ENCODE measurements at regions not wholly inside any gene's neighbourhood (a gene's known extent, or its start where the extent isn't known, plus 50 kb on each side); places are given as distances from the start of the nearest gene placed in this dataset.

DNA sequence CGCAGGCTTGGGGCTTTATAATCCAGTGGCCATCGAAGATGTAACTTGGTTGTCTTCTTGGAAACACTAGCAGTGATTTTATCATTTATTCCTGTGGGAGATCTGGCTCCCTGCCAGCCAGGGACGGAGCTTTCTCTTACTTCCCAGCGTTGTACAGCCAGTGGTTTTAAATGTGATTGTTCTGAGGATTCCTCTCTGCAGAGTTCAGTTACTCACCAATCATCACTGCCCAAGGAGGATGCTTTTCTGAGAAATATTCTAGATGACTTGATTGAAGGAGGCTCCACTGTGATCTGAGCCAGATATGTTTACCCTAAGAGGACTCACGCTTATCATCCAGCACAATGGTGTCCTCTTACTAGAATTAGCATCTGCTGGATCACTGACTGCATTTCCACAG is 744.3 kb downstream of the RNF144A start:
- H3K36me3 Mint-ChIP-seq (ENCODE audit: low read depth): no peaks in the 10 kb centered on the region
- no peak overlapping the region for H3K4me3 Mint-ChIP-seq
- CTCF ChIA-PET: no interaction called here
- ATAC-seq (ENCODE audit: low read depth): no peak
- no peaks in the 10 kb centered on the region for H3K9me3 Mint-ChIP-seq
- peaks cover 2% of the 10 kb centered on the region for H3K4me1 Mint-ChIP-seq
- no peak overlapping the region for H3K27ac Mint-ChIP-seq
- peaks cover 3% of the 10 kb centered on the region for H3K27me3 Mint-ChIP-seq
- no peak for DNase-seq
- POLR2A ChIA-PET: no interaction called here
- TF ChIP-seq, protein P1, sequence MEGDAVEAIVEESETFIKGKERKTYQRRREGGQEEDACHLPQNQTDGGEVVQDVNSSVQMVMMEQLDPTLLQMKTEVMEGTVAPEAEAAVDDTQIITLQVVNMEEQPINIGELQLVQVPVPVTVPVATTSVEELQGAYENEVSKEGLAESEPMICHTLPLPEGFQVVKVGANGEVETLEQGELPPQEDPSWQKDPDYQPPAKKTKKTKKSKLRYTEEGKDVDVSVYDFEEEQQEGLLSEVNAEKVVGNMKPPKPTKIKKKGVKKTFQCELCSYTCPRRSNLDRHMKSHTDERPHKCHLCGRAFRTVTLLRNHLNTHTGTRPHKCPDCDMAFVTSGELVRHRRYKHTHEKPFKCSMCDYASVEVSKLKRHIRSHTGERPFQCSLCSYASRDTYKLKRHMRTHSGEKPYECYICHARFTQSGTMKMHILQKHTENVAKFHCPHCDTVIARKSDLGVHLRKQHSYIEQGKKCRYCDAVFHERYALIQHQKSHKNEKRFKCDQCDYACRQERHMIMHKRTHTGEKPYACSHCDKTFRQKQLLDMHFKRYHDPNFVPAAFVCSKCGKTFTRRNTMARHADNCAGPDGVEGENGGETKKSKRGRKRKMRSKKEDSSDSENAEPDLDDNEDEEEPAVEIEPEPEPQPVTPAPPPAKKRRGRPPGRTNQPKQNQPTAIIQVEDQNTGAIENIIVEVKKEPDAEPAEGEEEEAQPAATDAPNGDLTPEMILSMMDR (IDR thresholded peaks at IDR 0.05): no peak
- intact Hi-C loops (cut with micrococcal nuclease): no loop called here

DNA sequence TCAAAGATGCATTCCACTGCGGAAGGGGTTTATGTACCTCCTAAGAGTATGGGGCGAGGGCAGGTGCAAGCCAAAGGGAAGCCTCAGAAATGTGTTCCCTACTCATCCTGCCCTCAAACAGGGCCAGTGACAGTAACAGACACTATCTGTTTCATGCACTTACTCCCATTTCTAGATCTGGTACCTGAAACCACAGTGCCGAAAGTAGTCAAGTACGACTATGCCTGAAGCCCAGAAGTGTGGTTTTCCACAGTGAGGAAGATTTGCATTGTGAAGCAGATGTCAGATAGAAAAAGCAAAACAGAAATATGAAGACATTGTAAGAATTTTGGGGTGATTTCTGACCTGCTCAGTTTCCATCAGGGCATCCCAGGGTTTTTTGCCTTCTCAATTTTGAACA is 748.7 kb downstream of the RNF144A start:
- Mint-ChIP-seq H3K4me3 (no peak overlapping the region), H3K4me1 (no peaks in the 10 kb centered on the region), H3K9me3 (no peaks in the 10 kb centered on the region), H3K27ac (no peak overlapping the region), H3K36me3 (ENCODE audit: low read depth) (no peaks in the 10 kb centered on the region), H3K27me3 (peaks cover 1% of the 10 kb centered on the region)
- DNase-seq (no peak), ATAC-seq (ENCODE audit: low read depth) (no peak)
- intact Hi-C loops (cut with micrococcal nuclease): no loop called here
- ChIA-PET POLR2A (no interaction called here), CTCF (no interaction called here)
- TF ChIP-seq, protein P1 (IDR thresholded peaks at IDR 0.05): no peak

DNA sequence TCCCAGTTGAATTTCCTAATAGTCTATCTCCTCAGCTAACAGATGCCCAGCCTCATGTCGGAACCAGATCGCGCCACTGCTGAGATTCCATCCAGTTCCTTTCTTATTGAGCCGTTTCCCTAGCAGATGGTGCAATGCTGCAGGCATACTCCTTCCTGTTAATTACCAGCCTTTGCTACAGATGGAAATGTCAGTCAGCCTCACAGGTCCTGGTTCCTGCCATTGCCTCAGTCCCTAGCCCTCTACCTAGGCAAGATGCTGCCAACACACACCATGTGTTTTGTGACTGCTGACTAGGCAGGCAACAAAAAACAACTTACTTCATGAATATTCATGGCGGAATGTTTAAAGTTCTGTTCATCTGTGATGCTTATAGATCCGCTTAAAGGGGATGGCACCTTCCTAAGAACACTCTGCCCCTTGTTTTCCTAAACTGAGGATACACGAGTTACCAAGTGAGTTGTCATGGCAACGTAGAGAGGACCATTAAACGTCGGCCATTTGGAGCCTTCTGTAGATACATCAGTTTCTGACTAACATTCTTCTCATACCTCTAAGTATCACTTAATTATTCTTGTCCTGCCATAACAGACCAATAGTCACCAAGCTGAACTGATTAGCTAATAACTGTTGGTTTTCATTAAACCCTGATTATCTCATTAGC is 749.5 kb downstream of the RNF144A start:
- DNase-seq: no peak
- Mint-ChIP-seq H3K9me3 (no peaks in the 10 kb centered on the region), H3K36me3 (ENCODE audit: low read depth) (no peaks in the 10 kb centered on the region), H3K27me3 (no peaks in the 10 kb centered on the region), H3K4me3 (no peak overlapping the region), H3K27ac (no peak overlapping the region), H3K4me1 (no peaks in the 10 kb centered on the region)
- ChIA-PET CTCF (no interaction called here), POLR2A (no interaction called here)
- TF ChIP-seq, protein P1 (IDR thresholded peaks at IDR 0.05): no peak
- intact Hi-C loops (cut with micrococcal nuclease): no loop called here
- no peak for ATAC-seq (ENCODE audit: low read depth)

DNA sequence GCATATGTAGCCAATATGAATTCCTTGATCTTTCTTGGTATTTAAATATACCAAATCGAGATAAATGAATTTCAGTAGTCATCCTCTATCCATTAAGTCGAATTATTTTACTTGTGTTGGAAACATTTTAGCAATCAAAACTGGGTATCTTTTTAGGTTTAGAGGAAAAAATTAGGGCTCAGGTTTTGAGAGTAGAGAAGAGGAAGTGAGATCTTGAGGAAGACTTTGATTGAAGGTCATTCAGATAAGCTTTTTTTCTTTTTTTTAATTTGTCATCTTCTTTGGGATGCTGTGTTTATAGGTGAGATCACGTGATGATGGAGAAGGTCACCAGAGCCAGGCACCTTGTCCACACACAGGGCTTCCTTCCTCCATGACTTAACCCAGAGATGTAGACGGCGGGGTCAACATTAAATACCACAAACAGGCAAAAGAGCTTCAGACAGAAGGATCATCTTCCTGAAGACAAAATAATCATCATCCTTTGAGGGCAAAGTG is 750.1 kb downstream of the RNF144A start:
- TF ChIP-seq, protein P1 (IDR thresholded peaks at IDR 0.05): no peak
- Mint-ChIP-seq H3K27me3 (peaks cover 3% of the 10 kb centered on the region), H3K9me3 (no peaks in the 10 kb centered on the region), H3K4me3 (no peak overlapping the region), H3K4me1 (no peaks in the 10 kb centered on the region), H3K27ac (no peak overlapping the region), H3K36me3 (ENCODE audit: low read depth) (no peaks in the 10 kb centered on the region)
- ChIA-PET POLR2A (no interaction called here), CTCF (no interaction called here)
- ATAC-seq (ENCODE audit: low read depth): no peak
- intact Hi-C loops (cut with micrococcal nuclease): no loop called here
- no peak for DNase-seq

DNA sequence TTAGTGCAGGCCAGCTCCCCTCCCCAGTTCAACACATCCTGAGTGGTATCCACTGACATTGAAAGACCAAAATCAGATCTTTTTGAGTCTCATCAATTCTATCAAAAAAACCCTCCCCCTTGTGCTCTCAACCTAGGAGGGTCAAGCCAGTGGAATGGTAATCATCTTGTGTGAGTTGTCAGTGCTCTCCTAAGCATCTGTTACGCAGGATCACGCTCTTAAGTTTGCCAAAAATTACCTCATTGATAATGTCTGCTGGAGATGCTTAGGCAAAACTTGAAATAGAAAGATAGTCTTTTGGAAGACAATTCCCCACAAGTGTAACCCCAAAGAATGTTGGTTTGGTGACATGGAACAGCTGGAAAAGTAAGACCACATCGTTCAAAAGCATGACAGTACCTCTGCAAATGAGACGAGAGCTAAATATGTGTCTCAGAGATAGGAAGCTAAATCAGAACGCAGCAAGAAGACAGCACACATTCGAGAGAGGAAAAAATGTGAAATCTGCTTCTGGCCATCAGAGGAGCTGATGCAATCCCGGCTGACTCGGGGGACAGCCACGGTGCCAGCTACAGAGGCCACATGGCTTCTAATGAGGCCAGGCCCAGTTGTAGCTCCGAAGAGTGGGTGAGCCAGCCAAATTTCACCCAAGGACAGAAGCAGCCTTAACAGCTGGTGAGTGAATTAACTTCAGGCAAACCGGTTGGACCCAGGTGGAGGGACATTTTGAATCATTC is 753.9 kb downstream of the RNF144A start:
- no peak for DNase-seq
- Mint-ChIP-seq H3K27ac (no peak overlapping the region), H3K9me3 (no peaks in the 10 kb centered on the region), H3K27me3 (peaks cover 3% of the 10 kb centered on the region), H3K36me3 (ENCODE audit: low read depth) (no peaks in the 10 kb centered on the region), H3K4me3 (no peak overlapping the region), H3K4me1 (no peaks in the 10 kb centered on the region)
- ChIA-PET POLR2A (no interaction called here), CTCF (interaction anchor here (0.6 to 1.8 kb wide), 3 partner anchors 243 to 573 kb away, joined by 3 to 6 read pairs (median 4); no protein-coding TSS in a partner anchor)
- TF ChIP-seq, protein P1 (IDR thresholded peaks at IDR 0.05): no peak
- ATAC-seq (ENCODE audit: low read depth): no peak
- intact Hi-C loops (cut with micrococcal nuclease): loop anchor here (5.0 kb wide), 1 partner anchor 1011 kb away; the partner anchor contains the start of gene ID2

All from activated B cell treated with CpG ODN at 0.5 μM for 24 hours (primary cell).